ENCODE measurements at regions not wholly inside any gene's neighbourhood (a gene's known extent, or its start where the extent isn't known, plus 50 kb on each side); places are given as distances from the start of the nearest gene placed in this dataset.
"Not testable (repeated sequence)": the region's sequence is repeated elsewhere in the genome, so short reads cannot be mapped to it uniquely, and the experiment has no call there.

GRCh38 chr20:56724241-56724757 lies 95.2 kb downstream of the TFAP2C start:
- DNase-seq, result no peak

- no peak for DNase-seq
Observed at GRCh38 chr20:56730003-56730402, 100.9 kb downstream of the TFAP2C start.

- no peak for DNase-seq
Observed at GRCh38 chr20:56730996-56731395, 101.9 kb downstream of the TFAP2C start.

- DNase-seq, result no peak
Observed at GRCh38 chr20:56731476-56731875, 102.4 kb downstream of the TFAP2C start.

- no peak for DNase-seq
Observed at GRCh38 chr20:56733967-56734366, 104.9 kb downstream of the TFAP2C start.

GRCh38 chr20:56735084-56735642 lies 106.1 kb downstream of the TFAP2C start:
- no peak for DNase-seq

- DNase-seq, result no peak
Observed at GRCh38 chr20:56736285-56736857, 107.3 kb downstream of the TFAP2C start.

GRCh38 chr20:56744325-56744821 lies 115.3 kb downstream of the TFAP2C start:
- not testable (repeated sequence) for DNase-seq

GRCh38 chr20:56748476-56749377 lies 119.6 kb downstream of the TFAP2C start:
- no peak for DNase-seq

- DNase-seq, result no peak
Observed at GRCh38 chr20:56750430-56750829, 121.3 kb downstream of the TFAP2C start.

- DNase-seq, result no peak
Observed at GRCh38 chr20:56752274-56752673, 123.2 kb downstream of the TFAP2C start.

GRCh38 chr20:56755201-56755600 lies 126.1 kb downstream of the TFAP2C start:
- no peak for DNase-seq

- DNase-seq, result not testable (repeated sequence)
Observed at GRCh38 chr20:56756658-56757057, 127.6 kb downstream of the TFAP2C start.

- DNase-seq, result no peak
Observed at GRCh38 chr20:56758706-56759105, 129.6 kb downstream of the TFAP2C start.

- no peak for DNase-seq
Observed at GRCh38 chr20:56759741-56760278, 130.7 kb downstream of the TFAP2C start.

GRCh38 chr20:56760610-56761009 lies 131.5 kb downstream of the TFAP2C start:
- no peak for DNase-seq

- DNase-seq, result no peak
Observed at GRCh38 chr20:56761393-56761792, 132.3 kb downstream of the TFAP2C start.

- DNase-seq, result no peak
Observed at GRCh38 chr20:56762401-56762800, 133.3 kb downstream of the TFAP2C start.

- DNase-seq, result no peak
Observed at GRCh38 chr20:56762829-56763228, 133.7 kb downstream of the TFAP2C start.

- no peak for DNase-seq
Observed at GRCh38 chr20:56764671-56765070, 135.6 kb downstream of the TFAP2C start.

- DNase-seq, result no peak
Observed at GRCh38 chr20:56765172-56766073, 136.3 kb downstream of the TFAP2C start.

GRCh38 chr20:56766528-56766927 lies 137.4 kb downstream of the TFAP2C start:
- no peak for DNase-seq

All from right kidney (tissue), 1 donor.